Embryonic facial prominence (tissue), 1 donor: ENCODE measurements at regions not wholly inside any gene's neighbourhood (a gene's known extent, or its start where the extent isn't known, plus 50 kb on each side); places are given as distances from the start of the nearest gene placed in this dataset.

Experiments
- DNase-seq: peaks from one replicate; pipeline ENCODE4 v3.0.0-alpha.2; 2016; ENCODE audit errors: extremely low spot score

DNA sequence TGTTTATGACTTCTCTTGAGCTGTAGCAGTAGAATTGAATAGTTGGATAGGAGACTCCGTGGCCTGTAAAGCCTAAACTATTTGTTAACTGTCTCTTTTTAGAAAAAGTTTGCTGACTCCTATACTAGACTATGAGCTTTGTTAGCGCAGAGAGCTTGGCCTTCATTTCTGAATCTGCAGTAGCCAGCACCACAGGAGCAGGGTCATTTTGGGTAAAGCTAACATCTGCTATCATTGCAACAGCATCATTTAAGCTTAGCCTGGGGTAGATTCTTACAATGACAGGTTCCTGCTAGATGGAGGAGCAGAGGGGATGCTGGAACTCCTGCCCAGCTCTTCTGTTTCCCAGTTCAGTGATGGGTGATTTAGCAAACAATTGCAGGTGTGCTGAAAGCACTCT is 133.7 kb upstream of the ASTN2 start:
- no peak for DNase-seq

- no peak for DNase-seq
Observed at GRCh38 chr9:117547904-117548303, 133.0 kb upstream of the ASTN2 start.

DNA sequence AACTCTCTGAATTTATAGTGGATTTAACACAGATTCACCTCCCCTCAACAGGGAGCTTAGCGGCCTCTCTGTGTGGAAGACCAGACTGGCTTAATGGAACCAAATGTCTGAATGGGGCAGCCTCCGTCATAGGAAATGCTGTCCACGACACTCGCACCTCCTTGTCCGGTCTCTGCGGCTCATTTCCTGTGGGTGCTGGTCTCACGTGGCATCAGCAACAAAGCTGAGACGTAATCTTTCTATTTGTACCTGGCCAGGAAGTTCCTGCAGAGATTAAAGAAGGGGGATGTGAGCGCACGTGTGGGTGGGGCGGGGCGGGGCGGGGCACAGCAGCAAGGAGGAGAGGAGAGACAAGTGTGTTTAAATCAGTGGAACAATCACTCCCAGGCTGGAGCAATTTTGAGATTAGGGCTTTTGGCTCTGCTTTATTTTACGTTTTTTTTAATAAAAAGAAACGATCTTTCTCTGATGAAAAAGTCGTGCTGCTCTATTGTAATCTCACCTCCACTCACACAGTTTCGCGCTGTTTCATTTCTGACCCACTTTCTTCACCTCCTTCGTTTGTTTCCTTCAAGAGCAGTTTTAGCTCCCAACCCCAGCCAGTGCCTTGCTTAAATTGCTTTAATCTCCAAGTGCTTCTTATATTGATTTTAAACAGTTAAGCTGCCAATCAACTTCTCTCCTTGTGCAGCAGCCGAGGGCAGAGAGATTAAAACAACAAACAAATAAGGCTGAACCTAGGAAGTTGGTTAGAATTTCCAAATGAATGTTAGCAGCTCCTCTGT is 132.2 kb upstream of the ASTN2 start:
- no peak for DNase-seq

DNA sequence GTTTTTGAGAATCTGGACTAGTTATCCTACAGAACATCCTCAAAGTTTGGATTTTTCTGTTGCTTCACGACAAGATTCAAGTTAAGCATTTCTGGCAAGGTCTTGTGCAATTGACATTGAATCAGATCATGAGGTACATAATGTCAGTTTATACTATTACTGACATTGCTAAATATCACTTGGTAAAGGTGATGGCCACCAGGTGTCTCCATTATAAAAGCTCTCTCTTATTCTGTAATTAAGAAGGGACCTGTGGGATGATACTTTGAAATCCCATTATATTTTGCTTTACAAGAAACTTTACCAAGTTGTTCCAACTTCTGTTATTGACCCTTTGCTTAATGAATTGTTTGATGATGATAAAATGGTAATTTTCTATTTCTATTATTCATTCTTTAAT is 131.0 kb upstream of the ASTN2 start:
- no peak for DNase-seq

- DNase-seq: no peak
Observed at GRCh38 chr9:117543089-117543488, 128.2 kb upstream of the ASTN2 start.

- DNase-seq: no peak
Observed at GRCh38 chr9:117542021-117542420, 127.2 kb upstream of the ASTN2 start.

DNA sequence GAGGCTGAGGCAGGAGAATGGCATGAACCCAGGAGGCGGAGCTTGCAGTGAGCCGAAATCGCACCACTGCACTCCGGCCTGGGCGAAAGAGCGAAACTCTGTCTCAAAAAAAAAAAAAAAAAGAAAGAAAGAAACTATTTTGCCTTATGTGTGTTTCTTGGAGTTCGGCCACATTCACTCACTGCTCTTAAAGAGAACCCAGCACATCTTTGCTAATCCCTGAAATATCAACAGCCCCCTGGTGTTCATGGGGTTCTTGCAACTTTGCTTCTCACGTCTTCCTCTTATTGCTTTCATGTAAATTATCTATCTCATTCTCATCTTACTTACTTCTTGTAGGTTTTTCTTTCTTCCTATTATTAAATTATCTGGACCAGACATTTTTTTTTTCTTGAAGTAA is 126.3 kb upstream of the ASTN2 start:
- DNase-seq: no peak

GRCh38 chr9:117535973-117536372 is 121.1 kb upstream of the ASTN2 start:
- DNase-seq: no peak

DNA sequence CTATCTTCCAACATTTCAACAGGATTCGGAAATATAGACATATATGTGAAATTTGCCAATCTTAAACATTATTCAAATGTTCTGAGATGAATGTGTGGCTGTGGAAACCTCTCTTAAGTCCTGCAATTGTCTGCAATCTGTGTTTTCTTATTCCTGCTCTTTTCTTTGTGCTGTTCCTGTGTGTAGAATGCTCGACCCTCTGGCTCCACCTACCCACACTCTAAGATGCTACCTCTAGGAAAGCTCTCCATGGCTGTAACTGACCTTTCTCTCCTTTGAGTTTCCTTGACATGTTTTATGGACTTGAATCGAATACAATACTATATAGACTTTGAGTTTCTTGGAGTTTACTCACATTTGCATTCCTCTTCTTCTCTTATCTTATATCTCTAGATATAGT is 120.6 kb upstream of the ASTN2 start:
- no peak for DNase-seq

- DNase-seq: no peak
Observed at GRCh38 chr9:117528225-117528624, 113.4 kb upstream of the ASTN2 start.

DNA sequence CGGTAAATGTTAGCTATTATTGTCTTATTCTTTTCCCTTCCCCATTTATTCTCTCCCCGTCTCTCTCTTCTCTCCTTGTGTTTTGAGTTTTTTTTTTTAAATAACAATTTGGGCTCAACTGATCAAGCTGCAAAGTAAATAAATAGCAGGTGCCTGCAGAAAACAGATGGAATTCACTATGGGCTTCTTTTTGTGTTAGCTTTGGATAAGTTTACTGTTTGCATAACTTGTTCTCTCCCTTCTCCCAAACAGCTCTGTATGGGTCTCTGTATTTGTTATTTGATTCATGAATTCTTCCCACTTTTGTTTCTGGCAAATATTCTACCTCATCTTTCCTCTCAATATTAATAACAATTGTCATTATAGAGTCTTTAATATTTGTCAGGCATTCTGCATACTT is 111.8 kb upstream of the ASTN2 start:
- no peak for DNase-seq

- DNase-seq: no peak
Observed at GRCh38 chr9:117523531-117524153, 108.8 kb upstream of the ASTN2 start.

GRCh38 chr9:117521293-117521692 is 106.4 kb upstream of the ASTN2 start:
- no peak for DNase-seq

GRCh38 chr9:117516676-117517632 is 102.1 kb upstream of the ASTN2 start:
- no peak for DNase-seq

DNA sequence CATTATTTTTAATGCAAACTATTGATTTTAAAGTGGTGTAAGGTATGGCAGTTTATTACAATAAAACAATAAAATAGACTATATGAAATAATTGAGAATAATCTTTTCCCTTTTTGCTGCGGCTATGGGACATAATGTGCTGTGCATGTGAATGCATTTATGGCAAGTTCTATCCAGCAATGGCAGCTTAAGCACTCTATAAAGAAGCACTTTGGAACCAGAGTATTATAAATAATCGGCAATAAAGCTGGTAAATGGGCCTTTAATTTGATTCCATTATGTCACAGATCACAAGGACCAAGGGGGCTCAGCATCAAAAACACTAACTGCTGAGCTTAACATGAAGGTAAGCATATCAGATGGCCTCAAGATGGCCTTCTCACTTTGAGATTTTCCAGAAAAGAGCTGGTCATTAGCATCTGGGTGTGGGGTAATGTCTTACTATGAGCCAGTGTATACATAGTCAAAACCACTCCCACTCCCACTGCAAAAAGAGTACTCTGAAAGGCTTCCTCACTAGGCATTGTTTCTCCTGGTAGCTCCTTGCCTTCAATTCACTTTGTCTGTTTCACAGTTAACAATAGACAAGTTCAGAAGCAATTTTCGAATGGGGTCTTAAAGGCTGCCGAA is 97.1 kb upstream of the ASTN2 start:
- no peak for DNase-seq

- no peak for DNase-seq
Observed at GRCh38 chr9:117496307-117496706, 81.5 kb upstream of the ASTN2 start.

- DNase-seq: no peak
Observed at GRCh38 chr9:117494401-117495090, 79.7 kb upstream of the ASTN2 start.

DNA sequence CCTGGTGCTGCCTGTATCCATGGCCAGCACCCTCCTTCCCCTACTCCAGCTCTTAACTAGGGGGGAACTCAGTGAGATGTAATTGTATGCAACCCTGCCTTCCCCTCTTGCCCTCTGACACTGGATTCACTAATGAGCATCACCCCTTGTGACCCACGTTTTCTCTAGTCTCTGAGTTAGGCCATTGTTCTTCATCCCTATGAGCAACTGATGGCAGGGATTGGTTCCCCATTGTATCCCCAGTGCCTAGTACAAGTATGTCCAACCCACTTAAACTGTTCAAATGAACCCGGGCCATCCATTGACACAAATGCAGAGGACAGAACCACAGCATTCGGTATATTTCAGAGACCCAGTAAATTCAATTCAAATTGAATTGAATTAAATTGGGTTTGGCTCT is 77.6 kb upstream of the ASTN2 start:
- DNase-seq: no peak

- no peak for DNase-seq
Observed at GRCh38 chr9:117491491-117491890, 76.6 kb upstream of the ASTN2 start.

DNA sequence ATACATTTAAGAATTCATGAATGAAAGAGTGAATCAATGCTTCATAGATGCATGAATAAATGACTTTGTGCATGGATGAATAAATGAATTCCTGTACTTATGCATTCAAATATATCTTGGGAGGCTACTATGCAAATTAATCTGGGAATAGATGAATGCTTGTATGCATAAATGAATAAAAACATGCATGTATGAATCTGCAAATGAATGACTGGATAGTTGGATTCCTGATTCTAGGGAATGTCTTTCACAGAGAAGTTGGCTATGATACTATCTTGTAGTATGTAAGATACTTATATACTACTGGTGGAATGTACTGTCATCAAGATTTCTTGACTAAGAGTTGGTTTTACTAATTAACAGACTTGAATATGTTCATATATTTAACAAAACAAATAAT is 75.3 kb upstream of the ASTN2 start:
- no peak for DNase-seq

DNA sequence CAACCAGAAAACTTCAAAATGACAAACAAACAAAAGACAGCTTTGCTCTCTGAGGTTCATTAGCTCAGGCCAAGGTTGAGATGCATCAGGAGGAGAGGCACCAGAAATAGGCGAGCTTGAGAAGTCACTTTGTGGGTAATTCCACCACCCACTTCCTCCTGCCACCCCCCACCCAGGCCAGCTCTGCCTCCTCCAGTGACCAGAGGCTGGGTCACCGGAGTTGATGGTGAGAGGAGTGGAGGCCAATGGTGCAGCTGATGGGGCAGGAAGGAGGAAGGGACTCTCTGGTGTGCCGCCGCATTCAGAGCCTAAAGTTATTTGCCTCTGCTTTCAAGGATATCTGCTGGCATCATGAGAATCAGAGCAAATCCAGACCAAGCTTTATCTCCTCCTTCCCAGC is 73.8 kb upstream of the ASTN2 start:
- DNase-seq: no peak
